NB4 (cell line): ENCODE measurements at regions not wholly inside any gene's neighbourhood (a gene's known extent, or its start where the extent isn't known, plus 50 kb on each side); places are given as distances from the start of the nearest gene placed in this dataset.
A peak's percentile ranks its signal among the peaks of the same experiment; 100 is the strongest.

ENCODE experiments used
- DNase-seq: peaks from one replicate; pipeline ENCODE4 v3.0.0; 2010; ENCODE audit warnings: low read depth
- H3K4me3 ChIP-seq: one replicate; pipeline ENCODE4 v1.5.1; 2011; ENCODE audit warnings: mild to moderate bottlenecking, low read depth, low read length, moderate library complexity
- CTCF ChIP-seq: IDR thresholded peaks from one replicate; pipeline ENCODE4 v1.5.1; 2012; ENCODE audit warnings: low read depth, low read length
- MAX ChIP-seq: IDR thresholded peaks from 2 replicates; pipeline ENCODE4 v1.6.1; 2011; ENCODE audit warnings: low read depth, low read length
- MYC ChIP-seq: IDR thresholded peaks from 2 replicates; pipeline ENCODE4 v1.6.1; 2011; ENCODE audit warnings: low read depth, low read length
- POLR2A ChIP-seq: IDR thresholded peaks from 2 replicates; pipeline ENCODE4 v1.6.1; 2011; ENCODE audit warnings: mild to moderate bottlenecking; ENCODE audit not compliant: insufficient read length; ENCODE audit errors: extremely low read depth

- H3K4me3 ChIP-seq, result no peak overlapping the region
- TF ChIP-seq MYC (no peak), CTCF (no peak), POLR2A (no peak), MAX (no peak)
- no peak for DNase-seq
Measured at GRCh38 chr10:79005126-79005810, 63.5 kb upstream of the ZMIZ1 start.

GRCh38 chr10:79007018-79007417 is 61.7 kb upstream of the ZMIZ1 start:
- no peak for TF ChIP-seq MAX
- TF ChIP-seq POLR2A, result no peak
- TF ChIP-seq CTCF, result no peak
- no peak for TF ChIP-seq MYC
- H3K4me3 ChIP-seq, result no peak overlapping the region
- DNase-seq, result no peak

- no peak overlapping the region for H3K4me3 ChIP-seq
- DNase-seq, result peak; percentile 24
- TF ChIP-seq CTCF, result no peak
- no peak for TF ChIP-seq MAX
- no peak for TF ChIP-seq MYC
- no peak for TF ChIP-seq POLR2A
Measured at GRCh38 chr10:79007421-79008319, 61.1 kb upstream of the ZMIZ1 start.

- DNase-seq, result no peak
- TF ChIP-seq MAX (no peak), MYC (no peak), POLR2A (no peak), CTCF (no peak)
- H3K4me3 ChIP-seq, result no peak overlapping the region
Measured at GRCh38 chr10:79009145-79009544, 59.6 kb upstream of the ZMIZ1 start.

GRCh38 chr10:79012567-79012966 is 56.2 kb upstream of the ZMIZ1 start:
- no peak for DNase-seq
- no peak overlapping the region for H3K4me3 ChIP-seq
- no peak for TF ChIP-seq MAX
- no peak for TF ChIP-seq MYC
- TF ChIP-seq POLR2A, result no peak
- TF ChIP-seq CTCF, result no peak
